Lower lobe of right lung (tissue), 2 donors: ENCODE measurements at regions not wholly inside any gene's neighbourhood (a gene's known extent, or its start where the extent isn't known, plus 50 kb on each side); places are given as distances from the start of the nearest gene placed in this dataset.

Experiments used
- ATAC-seq, 2 donors: fragments of 200-7000 bp; cut with Tn5 transposase; one replicate each; pipeline ENCODE4 v1.9.1; 2020 to 2022; ENCODE audit warnings: mild to moderate bottlenecking in 2 of 2, moderate library complexity in 2 of 2
- DNase-seq: peaks from one replicate; pipeline ENCODE4 v3.0.0-alpha.2; 2020
- H3K27ac ChIP-seq: fragments of 200-600 bp; one replicate; pipeline ENCODE4 v1.8.0; 2022
- H3K27me3 ChIP-seq: fragments of 200-600 bp; one replicate; pipeline ENCODE4 v1.8.0; 2022; ENCODE audit warnings: low read depth
- H3K36me3 ChIP-seq: fragments of 200-600 bp; one replicate; pipeline ENCODE4 v1.8.0; 2022; ENCODE audit warnings: mild to moderate bottlenecking
- H3K4me1 ChIP-seq: fragments of 200-600 bp; one replicate; pipeline ENCODE4 v1.8.0; 2022
- H3K4me3 ChIP-seq: fragments of 200-600 bp; one replicate; pipeline ENCODE4 v1.8.0; 2022; ENCODE audit warnings: mild to moderate bottlenecking
- H3K9me3 ChIP-seq: fragments of 200-600 bp; one replicate; pipeline ENCODE4 v1.8.0; 2022
- intact Hi-C: fragments of 100-400 bp; cut with DNase I; formaldehyde crosslinking; loops from one replicate; pipeline ENCODE4 v1.11.0; 2022
- TF ChIP-seq, protein P1 (sequence below): fragments of 200-600 bp; IDR thresholded peaks from one replicate; pipeline ENCODE4 v1.8.0; 2022; ENCODE audit warnings: antibody characterized with exemption, mild to moderate bottlenecking
- donor health status: DM: no; HTN: yes; CAD: no; lungs with severe emphysema.

GRCh38 chr1:198986442-198986841 lies 347.6 kb downstream of the PTPRC start:
- no peak overlapping the region for H3K27ac ChIP-seq
- H3K9me3 ChIP-seq = no peaks in the 10 kb centered on the region
- DNase-seq (no peak), ATAC-seq (no peak)
- intact Hi-C loops = no loop called here
- H3K36me3 ChIP-seq = no peaks in the 10 kb centered on the region
- TF ChIP-seq, protein P1, sequence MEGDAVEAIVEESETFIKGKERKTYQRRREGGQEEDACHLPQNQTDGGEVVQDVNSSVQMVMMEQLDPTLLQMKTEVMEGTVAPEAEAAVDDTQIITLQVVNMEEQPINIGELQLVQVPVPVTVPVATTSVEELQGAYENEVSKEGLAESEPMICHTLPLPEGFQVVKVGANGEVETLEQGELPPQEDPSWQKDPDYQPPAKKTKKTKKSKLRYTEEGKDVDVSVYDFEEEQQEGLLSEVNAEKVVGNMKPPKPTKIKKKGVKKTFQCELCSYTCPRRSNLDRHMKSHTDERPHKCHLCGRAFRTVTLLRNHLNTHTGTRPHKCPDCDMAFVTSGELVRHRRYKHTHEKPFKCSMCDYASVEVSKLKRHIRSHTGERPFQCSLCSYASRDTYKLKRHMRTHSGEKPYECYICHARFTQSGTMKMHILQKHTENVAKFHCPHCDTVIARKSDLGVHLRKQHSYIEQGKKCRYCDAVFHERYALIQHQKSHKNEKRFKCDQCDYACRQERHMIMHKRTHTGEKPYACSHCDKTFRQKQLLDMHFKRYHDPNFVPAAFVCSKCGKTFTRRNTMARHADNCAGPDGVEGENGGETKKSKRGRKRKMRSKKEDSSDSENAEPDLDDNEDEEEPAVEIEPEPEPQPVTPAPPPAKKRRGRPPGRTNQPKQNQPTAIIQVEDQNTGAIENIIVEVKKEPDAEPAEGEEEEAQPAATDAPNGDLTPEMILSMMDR = no peak
- H3K4me3 ChIP-seq = no peak overlapping the region
- H3K4me1 ChIP-seq = no peaks in the 10 kb centered on the region
- H3K27me3 ChIP-seq = no peaks in the 10 kb centered on the region

DNA sequence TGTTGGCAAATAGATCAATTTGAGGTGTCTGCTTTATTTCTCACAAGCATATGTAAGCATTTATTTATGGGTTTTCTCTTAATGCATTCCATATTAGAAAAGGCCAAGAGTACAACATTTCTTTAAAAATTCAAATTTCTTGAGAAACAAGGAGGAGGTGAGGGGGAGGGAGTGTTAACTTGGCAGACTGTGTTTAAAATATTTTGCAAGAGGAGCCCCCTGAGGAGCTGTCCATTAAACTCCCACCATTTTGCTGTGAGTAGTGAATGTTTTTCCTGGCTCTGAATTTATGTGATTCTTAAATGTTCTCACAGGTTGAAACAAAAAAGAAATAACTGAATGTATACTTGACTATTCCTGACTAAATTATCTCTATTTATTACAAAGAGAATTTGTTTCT lies 363.8 kb downstream of the PTPRC start:
- H3K36me3 ChIP-seq = no peaks in the 10 kb centered on the region
- H3K4me1 ChIP-seq = no peaks in the 10 kb centered on the region
- DNase-seq = no peak
- no peaks in the 10 kb centered on the region for H3K27me3 ChIP-seq
- H3K9me3 ChIP-seq = no peaks in the 10 kb centered on the region
- no peak for ATAC-seq
- intact Hi-C loops = no loop called here
- TF ChIP-seq, protein P1 = no peak
- H3K4me3 ChIP-seq = no peak overlapping the region
- no peak overlapping the region for H3K27ac ChIP-seq

DNA sequence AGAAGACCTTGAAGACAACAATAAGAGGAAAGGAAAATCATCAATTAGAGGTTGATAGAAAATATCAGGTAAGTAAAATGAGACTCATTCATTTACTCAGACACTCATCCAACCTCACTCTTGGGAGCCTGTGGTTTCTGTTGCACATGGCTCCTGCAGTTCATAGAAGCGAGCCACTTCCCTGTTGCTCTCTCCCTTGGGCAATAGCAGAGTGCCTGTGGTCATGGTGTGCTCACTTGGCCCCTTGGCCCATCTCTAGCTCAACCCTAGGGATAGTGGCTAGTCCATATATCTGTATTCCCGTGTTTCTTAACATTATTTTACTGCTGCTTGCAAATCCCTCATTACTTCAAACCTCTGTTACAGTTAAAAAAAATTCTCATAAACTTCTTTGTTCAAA lies 368.6 kb downstream of the PTPRC start:
- no peaks in the 10 kb centered on the region for H3K4me1 ChIP-seq
- intact Hi-C loops = no loop called here
- TF ChIP-seq, protein P1 = no peak
- no peaks in the 10 kb centered on the region for H3K27me3 ChIP-seq
- no peaks in the 10 kb centered on the region for H3K36me3 ChIP-seq
- DNase-seq (peak; percentile 41), ATAC-seq (peak in 1 of 2 donors; percentile 59)
- no peak overlapping the region for H3K27ac ChIP-seq
- no peaks in the 10 kb centered on the region for H3K9me3 ChIP-seq
- no peak overlapping the region for H3K4me3 ChIP-seq

GRCh38 chr1:199009447-199009846 lies 370.6 kb downstream of the PTPRC start:
- DNase-seq (no peak), ATAC-seq (no peak)
- TF ChIP-seq, protein P1 = no peak
- intact Hi-C loops = no loop called here
- no peaks in the 10 kb centered on the region for H3K9me3 ChIP-seq
- H3K4me1 ChIP-seq = no peaks in the 10 kb centered on the region
- H3K27ac ChIP-seq = no peak overlapping the region
- H3K36me3 ChIP-seq = no peaks in the 10 kb centered on the region
- no peaks in the 10 kb centered on the region for H3K27me3 ChIP-seq
- H3K4me3 ChIP-seq = no peak overlapping the region

DNA sequence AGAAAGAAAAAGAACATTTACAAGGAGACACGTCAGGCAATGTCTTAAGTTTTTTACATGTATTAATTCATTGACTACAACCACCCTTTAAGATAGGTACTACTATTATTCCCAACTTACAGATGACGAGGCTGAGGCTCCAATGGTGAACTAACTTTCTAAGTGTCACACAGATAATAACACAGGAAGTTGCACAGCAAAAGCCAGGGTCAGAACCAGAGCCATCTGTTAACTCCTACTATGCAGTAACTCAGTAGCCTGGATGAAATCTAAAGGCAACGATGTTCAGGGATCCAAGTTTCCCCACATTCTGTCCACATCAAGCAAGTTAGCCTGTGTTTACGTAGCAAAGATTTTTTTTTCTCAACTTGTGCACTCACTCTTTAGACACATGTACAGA lies 371.7 kb downstream of the PTPRC start:
- Histone ChIP-seq H3K9me3 (no peaks in the 10 kb centered on the region), H3K27me3 (no peaks in the 10 kb centered on the region), H3K4me1 (no peaks in the 10 kb centered on the region), H3K36me3 (no peaks in the 10 kb centered on the region), H3K4me3 (no peak overlapping the region), H3K27ac (no peak overlapping the region)
- no peak for ATAC-seq
- TF ChIP-seq, protein P1 = no peak
- intact Hi-C loops = no loop called here
- DNase-seq = no peak

GRCh38 chr1:199010933-199011332 lies 372.1 kb downstream of the PTPRC start:
- no peak for DNase-seq
- H3K36me3 ChIP-seq = no peaks in the 10 kb centered on the region
- no peaks in the 10 kb centered on the region for H3K9me3 ChIP-seq
- intact Hi-C loops = no loop called here
- TF ChIP-seq, protein P1 = no peak
- no peak overlapping the region for H3K4me3 ChIP-seq
- H3K27me3 ChIP-seq = no peaks in the 10 kb centered on the region
- H3K27ac ChIP-seq = no peak overlapping the region
- H3K4me1 ChIP-seq = no peaks in the 10 kb centered on the region
- ATAC-seq = no peak
